Fibroblast of lung (primary cell): ENCODE measurements at regions not wholly inside any gene's neighbourhood (a gene's known extent, or its start where the extent isn't known, plus 50 kb on each side); places are given as distances from the start of the nearest gene placed in this dataset.

ENCODE experiments used
- CTCF ChIP-seq, 2 donors: IDR thresholded peaks in 1 of 2; conservative IDR thresholded peaks in 1 of 2; 1 replicate in 1 of 2; 2 replicates in 1 of 2; pipeline ENCODE4 v1.5.1; 2011 to 2012; ENCODE audit warnings: low read length in 2 of 2, control low read depth in 1 of 2, inconsistent platforms in 1 of 2, low read depth in 1 of 2, mild to moderate bottlenecking in 1 of 2
- EZH2 ChIP-seq: IDR thresholded peaks from 2 replicates; pipeline ENCODE4 v1.5.1; 2012; ENCODE audit warnings: low read length, control low read depth, mild to moderate bottlenecking; ENCODE audit errors: missing control alignments

DNA sequence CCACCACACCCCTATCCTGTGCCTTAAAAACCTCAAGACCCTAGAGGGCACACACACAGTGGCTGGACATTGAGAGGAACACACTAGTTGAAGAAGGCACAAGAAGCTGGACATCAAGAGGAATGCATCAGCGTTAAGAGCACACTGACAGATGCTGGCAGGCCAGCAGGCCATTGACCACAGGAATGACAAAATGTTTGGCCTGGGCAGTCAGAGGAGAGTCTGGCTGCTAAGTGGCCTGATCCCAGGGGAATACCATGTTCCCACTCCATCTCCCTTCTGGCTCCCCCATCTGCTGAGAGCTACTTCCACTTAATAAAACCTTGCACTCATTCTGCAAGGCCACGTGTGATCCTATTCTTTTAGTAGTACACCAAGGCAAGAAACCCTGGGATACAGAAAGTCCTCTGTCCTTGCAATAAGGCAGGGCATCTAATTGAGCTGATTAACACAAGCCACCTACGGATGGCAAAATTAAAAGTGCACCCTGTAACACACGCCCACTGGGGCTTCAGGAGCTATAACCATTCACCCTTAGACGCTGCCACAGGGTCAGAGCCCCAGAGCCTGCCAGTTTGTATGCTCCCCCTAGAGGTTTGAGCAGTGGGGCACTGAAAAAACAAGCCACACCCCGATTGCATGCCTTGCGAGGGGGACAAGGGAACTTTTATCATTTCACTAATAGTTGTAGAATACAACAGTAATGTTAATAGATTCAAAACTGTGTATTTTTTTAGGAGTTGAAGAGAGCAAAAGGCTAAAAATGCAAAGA lies 1216.1 kb upstream of the NCAM2 start:
- no peak for TF ChIP-seq CTCF (conservative IDR thresholded peaks at IDR 0.05 in 1 of 2, IDR thresholded peaks at IDR 0.05 in 1 of 2; ENCODE audit: low read depth in 1 of 2, low read length in 2 of 2)
- no peak for TF ChIP-seq EZH2
